HPDE6-E6E7 (cell line): ENCODE measurements at regions not wholly inside any gene's neighbourhood (a gene's known extent, or its start where the extent isn't known, plus 50 kb on each side); places are given as distances from the start of the nearest gene placed in this dataset.

ENCODE experiments used
- DNase-seq: peaks from one replicate; pipeline ENCODE4 v3.0.0; 2011; ENCODE audit warnings: missing footprints; ENCODE audit errors: extremely low spot score

DNA sequence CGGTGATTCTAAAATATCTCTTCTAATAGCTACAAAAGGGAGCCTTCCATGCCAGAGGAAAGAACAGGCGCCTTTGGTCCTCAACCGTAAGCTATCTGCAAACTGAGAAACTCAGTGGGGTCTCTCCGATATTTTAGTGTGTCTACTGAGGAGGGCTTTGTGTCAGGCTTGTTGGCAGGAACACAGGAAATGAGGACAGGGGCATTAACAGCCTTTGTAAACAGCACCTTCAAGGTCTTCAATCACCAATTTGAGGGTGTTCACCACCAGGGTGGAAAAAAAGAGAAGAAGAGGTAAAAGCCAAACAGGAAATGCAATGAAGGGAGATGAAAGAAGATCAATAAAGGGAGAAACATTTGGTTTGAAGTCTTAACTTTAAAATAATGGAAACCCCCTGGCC is 580.1 kb upstream of the SALL1 start:
- DNase-seq = no peak

- no peak for DNase-seq
Observed at GRCh38 chr16:51723036-51723724, 572.1 kb upstream of the SALL1 start.

DNA sequence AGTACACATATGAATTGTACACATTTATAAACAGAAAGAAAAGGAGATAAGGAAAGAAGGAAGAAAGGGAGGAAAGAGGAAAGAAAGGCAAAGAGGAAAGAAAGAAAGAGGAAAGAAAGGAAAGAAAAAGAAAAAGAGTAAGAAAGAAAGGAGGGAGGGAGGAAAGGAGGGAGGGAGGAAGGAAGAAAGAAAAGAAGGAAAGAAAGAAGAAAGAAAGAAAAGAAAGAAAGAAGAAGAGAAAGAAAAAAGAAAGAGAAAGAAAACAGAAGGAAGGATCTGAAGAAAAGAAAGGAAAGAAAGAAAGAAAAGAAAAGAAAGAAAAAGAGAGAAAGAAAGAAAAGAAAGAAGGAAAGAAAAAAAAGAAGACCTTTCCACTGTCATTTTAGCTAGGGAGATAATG is 571.4 kb upstream of the SALL1 start:
- no peak for DNase-seq

DNA sequence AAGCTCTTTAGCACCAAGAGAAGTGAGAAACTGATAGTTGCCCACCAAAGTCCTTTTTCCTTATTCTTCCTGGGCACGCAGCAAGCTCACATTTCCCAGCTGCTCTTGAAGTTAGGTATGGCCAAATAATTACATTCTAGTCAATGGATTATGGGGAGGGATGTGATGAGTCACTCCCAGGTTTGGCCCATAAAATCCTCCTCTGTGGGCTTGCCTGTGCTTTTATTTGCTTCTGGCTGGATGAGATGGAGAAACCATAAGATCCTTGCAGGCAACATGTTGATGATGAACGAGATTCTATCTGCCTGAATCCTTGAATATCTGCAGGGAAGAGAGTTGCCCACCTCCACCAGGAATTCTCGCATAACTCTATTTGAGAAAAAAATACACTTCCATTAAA is 568.3 kb upstream of the SALL1 start:
- DNase-seq = no peak

GRCh38 chr16:51716195-51716594 is 565.1 kb upstream of the SALL1 start:
- DNase-seq = no peak

- DNase-seq = no peak
Observed at GRCh38 chr16:51713502-51713901, 562.4 kb upstream of the SALL1 start.

DNA sequence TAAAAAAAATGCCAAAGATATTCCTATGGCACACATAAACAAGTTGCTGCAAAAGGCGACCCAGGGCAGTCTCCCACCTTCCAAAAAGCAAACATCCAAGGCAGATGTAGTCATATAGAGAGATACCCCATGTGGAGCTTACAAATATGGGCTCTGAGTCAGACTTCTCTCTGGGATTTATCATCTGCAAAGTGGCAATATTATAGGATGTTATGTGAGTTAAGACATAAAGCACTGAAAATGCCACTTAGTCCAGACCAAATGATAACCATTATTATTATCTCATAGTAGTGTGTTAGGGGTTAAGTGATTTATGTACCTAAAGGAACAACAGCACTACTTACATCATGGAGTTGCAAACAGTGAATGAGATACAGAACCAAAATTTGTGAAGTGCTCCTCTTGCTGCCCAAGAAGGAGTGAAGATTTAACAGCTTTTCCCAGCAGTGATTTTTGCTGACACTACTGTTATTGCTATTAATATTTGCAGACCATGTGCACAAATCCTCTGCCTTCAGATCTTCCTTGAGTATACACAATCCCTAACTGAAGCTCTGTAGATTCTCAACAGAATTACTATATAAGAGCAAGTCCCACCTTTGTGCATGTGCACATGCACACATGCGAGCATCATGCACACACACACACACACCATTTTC is 560.0 kb upstream of the SALL1 start:
- DNase-seq = no peak

DNA sequence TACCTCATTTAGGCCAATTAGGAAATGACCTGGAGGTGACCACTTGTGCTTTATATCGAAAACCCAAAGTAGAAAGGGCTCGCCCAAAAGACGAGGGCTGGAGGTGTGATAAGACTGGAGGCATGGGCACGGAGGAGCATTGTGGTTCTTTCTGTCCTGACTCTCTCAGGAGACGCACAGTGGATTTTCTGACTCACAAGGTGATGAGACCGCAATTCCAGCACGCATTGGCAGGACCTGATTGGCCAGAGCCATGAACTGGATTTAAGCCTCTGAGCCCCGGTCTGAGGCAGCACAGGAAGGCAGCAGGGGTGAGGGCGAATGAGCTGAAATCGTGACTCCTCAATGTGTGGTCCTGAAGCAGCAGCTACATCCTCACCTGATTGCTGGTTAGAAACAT is 559.1 kb upstream of the SALL1 start:
- no peak for DNase-seq

DNA sequence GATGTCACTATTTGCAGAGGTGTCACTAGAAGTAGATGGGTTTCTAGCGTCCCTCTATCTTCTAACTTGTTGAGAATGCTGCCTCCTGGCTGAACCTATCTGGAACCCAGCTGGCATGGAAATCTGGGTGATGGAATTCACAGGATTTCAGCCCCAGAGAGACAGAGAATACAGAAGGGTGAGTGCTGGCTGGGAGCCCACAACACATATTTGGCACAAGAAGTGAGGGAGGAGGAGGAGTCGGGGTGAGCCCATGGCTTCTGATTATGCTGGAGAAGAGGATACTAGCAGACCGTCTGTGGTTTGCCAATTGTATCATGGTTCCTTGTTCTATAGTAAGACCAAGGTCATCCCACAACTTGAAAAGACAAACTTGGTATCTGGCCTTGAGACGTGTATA is 557.8 kb upstream of the SALL1 start:
- DNase-seq = no peak

DNA sequence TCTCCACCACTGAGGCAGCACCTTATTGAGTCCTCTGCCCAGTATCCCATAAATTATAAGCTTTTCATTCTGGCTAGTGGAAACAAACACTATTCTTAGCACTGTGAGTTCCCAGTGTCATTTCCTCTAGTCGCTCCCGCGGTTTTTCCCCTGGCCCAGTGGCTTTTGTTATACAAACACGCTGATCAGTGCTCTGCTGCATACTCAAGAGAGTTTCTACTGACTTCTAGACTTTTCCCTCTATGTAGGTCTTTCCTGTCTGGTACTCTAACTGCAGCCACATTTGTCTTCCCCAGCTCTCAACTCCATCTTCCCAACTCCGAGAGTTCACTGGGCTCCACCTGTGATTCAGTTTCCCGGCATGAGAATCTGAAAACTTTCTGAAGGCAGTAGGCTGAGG is 556.6 kb upstream of the SALL1 start:
- no peak for DNase-seq

GRCh38 chr16:51705142-51705541 is 554.1 kb upstream of the SALL1 start:
- no peak for DNase-seq

GRCh38 chr16:51701025-51701424 is 550.0 kb upstream of the SALL1 start:
- no peak for DNase-seq

- DNase-seq = no peak
Observed at GRCh38 chr16:51699686-51700396, 548.8 kb upstream of the SALL1 start.

GRCh38 chr16:51698647-51699046 is 547.6 kb upstream of the SALL1 start:
- no peak for DNase-seq

DNA sequence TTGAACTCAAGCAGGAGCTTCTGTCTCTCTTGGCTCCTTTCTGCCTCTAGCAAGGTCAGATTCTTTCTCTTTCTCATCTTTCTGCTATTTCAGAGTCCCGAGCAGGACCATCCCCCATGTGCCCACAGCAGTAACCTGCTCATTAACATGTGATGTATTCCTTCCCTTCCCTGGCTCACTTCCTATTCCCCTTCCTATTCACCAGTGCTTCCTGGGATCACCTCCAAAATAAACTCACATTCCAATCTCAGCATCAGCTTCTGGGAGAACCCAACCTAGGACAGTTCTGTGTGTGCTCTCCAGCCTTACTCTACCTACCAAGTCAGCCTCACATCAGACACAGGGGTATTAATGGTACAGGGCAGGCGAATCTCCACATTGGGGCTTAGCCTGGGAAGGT is 546.4 kb upstream of the SALL1 start:
- DNase-seq = no peak

GRCh38 chr16:51696376-51696775 is 545.3 kb upstream of the SALL1 start:
- no peak for DNase-seq

GRCh38 chr16:51691109-51691508 is 540.0 kb upstream of the SALL1 start:
- no peak for DNase-seq

DNA sequence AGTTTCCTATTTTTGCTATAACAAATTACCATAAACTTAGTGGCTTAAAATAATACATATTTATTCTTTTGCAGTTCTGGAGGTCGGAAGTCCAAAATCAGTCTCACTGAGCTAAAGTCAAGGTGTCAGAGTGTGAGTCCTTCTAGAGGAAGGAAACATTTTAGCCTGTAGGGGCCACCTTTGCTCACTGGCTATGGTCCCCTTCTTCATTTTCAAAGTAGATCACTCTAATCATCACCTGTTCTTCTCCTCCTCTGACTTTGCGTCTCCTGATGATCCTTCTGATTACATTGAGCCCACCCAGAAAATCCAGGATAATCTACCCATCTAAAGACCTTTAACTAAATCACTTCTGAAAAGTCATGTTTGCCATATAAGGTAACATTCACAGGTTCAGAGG is 534.4 kb upstream of the SALL1 start:
- DNase-seq = no peak

DNA sequence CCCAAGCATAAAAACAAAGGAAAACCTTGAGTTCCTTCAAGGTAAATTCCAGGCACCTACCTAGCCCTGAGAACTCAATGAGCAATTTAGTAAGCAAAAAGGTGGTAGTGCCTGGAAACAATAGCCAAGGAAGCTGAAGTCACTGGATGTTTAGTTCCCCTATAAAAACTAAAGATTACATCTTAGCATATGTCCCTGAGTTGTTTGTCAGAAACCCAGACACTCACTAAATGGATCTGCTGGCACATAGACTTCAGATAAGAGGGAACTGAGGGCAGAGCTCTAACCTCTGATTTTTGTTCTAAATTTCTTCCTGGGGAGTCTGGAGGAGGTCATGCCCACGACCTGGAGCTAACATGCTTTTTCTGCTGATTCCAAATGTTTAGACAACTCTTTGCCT is 532.8 kb upstream of the SALL1 start:
- DNase-seq = no peak

- DNase-seq = no peak
Observed at GRCh38 chr16:51682905-51683304, 531.8 kb upstream of the SALL1 start.

DNA sequence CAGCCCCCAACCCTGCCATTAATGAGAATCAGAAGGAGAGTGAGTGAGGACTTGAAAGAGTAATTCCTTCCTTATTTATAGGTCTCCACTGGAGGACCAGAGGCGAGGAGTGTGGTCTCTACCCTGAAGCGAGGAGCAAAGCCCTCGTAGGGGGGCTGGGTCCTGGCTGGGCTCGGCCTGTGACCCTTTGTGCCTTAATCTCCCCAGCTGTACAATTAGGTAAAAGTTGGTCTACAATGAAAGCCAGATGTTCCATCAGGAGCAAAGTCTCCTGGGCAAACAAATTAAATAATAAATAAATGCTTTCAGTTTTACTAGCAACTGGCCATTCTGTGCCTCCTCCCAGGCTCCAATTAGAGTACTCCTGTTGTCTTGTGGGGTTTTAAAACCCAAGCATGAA is 523.5 kb upstream of the SALL1 start:
- DNase-seq = no peak

GRCh38 chr16:51670527-51670926 is 519.5 kb upstream of the SALL1 start:
- DNase-seq = no peak

DNA sequence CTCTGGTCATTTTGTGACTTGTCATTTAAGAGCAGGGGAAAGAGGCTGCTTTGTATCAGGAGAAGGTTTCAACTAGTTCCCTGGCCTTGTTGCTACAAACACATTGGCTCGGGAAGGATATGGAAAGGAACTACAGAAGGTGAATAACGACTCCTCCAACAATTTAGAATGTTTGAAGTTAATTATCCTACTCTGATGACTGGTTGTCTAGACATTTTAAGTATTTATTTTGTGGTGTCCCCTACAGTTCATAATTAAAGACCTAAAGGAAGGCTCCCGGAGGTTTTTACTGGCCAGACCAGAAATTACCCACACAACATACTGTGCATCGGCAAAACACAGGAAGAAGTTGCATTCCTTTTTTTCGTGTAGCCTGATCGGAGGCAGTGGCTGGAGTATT is 515.8 kb upstream of the SALL1 start:
- DNase-seq = no peak
